GM12878 (cell line): ENCODE measurements at regions not wholly inside any gene's neighbourhood (a gene's known extent, or its start where the extent isn't known, plus 50 kb on each side); places are given as distances from the start of the nearest gene placed in this dataset.

Experiments
- ATAC-seq: fragments of 200-7000 bp; cut with Tn5 transposase; 3 replicates; pipeline ENCODE4 v1.9.1; 2020; ENCODE audit warnings: mild to moderate bottlenecking, moderate library complexity
- BruUV-seq: library from RNA; stranded (reverse); fragments of 400-500 nt; replicated peaks from 2 replicates; lab custom pipeline; 2021; lab: Mats Ljungman, UMichigan
- CTCF ChIA-PET: fragments of 300-600 bp; sonication (Branson Sonifier 250); formaldehyde crosslinking; extraction: SDS; loops from one replicate; lab custom pipeline; 2021; ENCODE audit warnings: inconsistent platforms; lab: Yijun Ruan, JAX
- POLR2A ChIA-PET: fragments of 350-600 bp; formaldehyde crosslinking; extraction: SDS; loops from one replicate; lab custom pipeline; 2021; ENCODE audit warnings: inconsistent platforms; lab: Charles Lee
- RAD21 ChIA-PET: fragments of 300-600 bp; sonication (Branson Sonifier 250); formaldehyde crosslinking; loops from one replicate; lab custom pipeline; 2023; ENCODE audit warnings: antibody characterized with exemption; ENCODE audit not compliant: unreplicated experiment; lab: Charles Lee
- SMC1A ChIA-PET: fragments of 300-600 bp; sonication (Branson Sonifier 250); formaldehyde crosslinking; loops from one replicate; lab custom pipeline; 2023; ENCODE audit not compliant: unreplicated experiment, uncharacterized antibody; lab: Charles Lee
- DNase-seq: peaks from one replicate; pipeline ENCODE4 v3.0.0-alpha.2; 2011; ENCODE audit warnings: low read depth, low spot score
- FAIRE-seq: peaks from 3 replicates; lab custom pipeline; 2011; peaks lifted over from hg19 to GRCh38; lab: Jason Lieb, UNC
- H2AFZ ChIP-seq: 2 replicates; pipeline ENCODE4 v1.6.0; 2011; ENCODE audit warnings: low read depth, low read length, control low read depth; ENCODE audit not compliant: control insufficient read depth
- H3K27ac ChIP-seq: 2 replicates; pipeline ENCODE4 v1.5.1; 2011; ENCODE audit warnings: control low read depth; ENCODE audit not compliant: control insufficient read depth, insufficient read depth
- H3K27me3 ChIP-seq, 2 experiments: replicated peaks in 1 of 2; 2 replicates each; pipeline versions ENCODE4 v1.6.0 to v1.6.1; 2011; ENCODE audit warnings: low read length in 1 of 2; ENCODE audit not compliant: control insufficient read depth in 2 of 2, insufficient read depth in 2 of 2
- H3K36me3 ChIP-seq, 2 experiments: 2 replicates each; pipeline ENCODE4 v1.5.1; 2011; ENCODE audit warnings: low read length in 1 of 2; ENCODE audit not compliant: control insufficient read depth in 2 of 2, insufficient read depth in 2 of 2
- H3K4me1 ChIP-seq: 2 replicates; pipeline ENCODE4 v1.6.1; 2011; ENCODE audit warnings: mild to moderate bottlenecking, low read length, moderate library complexity, mixed read lengths; ENCODE audit not compliant: control insufficient read depth, insufficient read depth
- H3K4me2 ChIP-seq: 2 replicates; pipeline ENCODE4 v1.6.0; 2011; ENCODE audit warnings: control low read depth; ENCODE audit not compliant: control insufficient read depth, insufficient read depth
- H3K4me3 ChIP-seq: fragments of 200-600 bp; sonication (generic); 2 replicates; pipeline ENCODE4 v1.5.1; 2016
- H3K79me2 ChIP-seq: 2 replicates; pipeline ENCODE4 v1.6.0; 2011; ENCODE audit warnings: low read length; ENCODE audit not compliant: control insufficient read depth, insufficient read depth
- H3K9ac ChIP-seq: 2 replicates; pipeline ENCODE4 v1.8.0; 2011; ENCODE audit warnings: low read length, control low read depth, mixed read lengths; ENCODE audit not compliant: control insufficient read depth, insufficient read depth
- H3K9me3 ChIP-seq: replicated peaks from 3 replicates; pipeline ENCODE4 v1.5.1; 2011; ENCODE audit warnings: mild to moderate bottlenecking, low read length; ENCODE audit not compliant: control insufficient read depth, insufficient read depth
- H4K20me1 ChIP-seq: 2 replicates; pipeline ENCODE4 v1.6.0; 2011; ENCODE audit not compliant: control insufficient read depth, insufficient read depth
- CEBPB ChIP-seq, 2 experiments: fragments of 150-350 bp in 1 of 2; IDR thresholded peaks; 2 replicates each; pipeline ENCODE4 v1.6.1; 2012 to 2014; ENCODE audit warnings: low read depth in 2 of 2, low read length in 2 of 2, borderline replicate concordance in 1 of 2, inconsistent platforms in 1 of 2
- CREM ChIP-seq: IDR thresholded peaks from 2 replicates; pipeline ENCODE4 v1.6.1; 2014; ENCODE audit warnings: antibody characterized with exemption, low read depth
- E4F1 ChIP-seq: fragments of 450-650 bp; IDR thresholded peaks from 2 replicates; pipeline ENCODE4 v1.6.1; 2018; ENCODE audit warnings: borderline replicate concordance, mild to moderate bottlenecking; ENCODE audit not compliant: partially characterized antibody
- FOS ChIP-seq: IDR thresholded peaks from 3 replicates; pipeline ENCODE4 v1.6.1; 2011; ENCODE audit warnings: borderline replicate concordance; ENCODE audit not compliant: insufficient read length; ENCODE audit errors: extremely low read depth
- FOXM1 ChIP-seq: IDR thresholded peaks from 2 replicates; pipeline ENCODE4 v1.6.1; 2012; ENCODE audit warnings: low read depth, mild to moderate bottlenecking, inconsistent platforms, low read length, moderate library complexity
- KLF5 ChIP-seq: fragments of 450-650 bp; IDR thresholded peaks from 2 replicates; pipeline ENCODE4 v1.6.1; 2014; ENCODE audit warnings: mild to moderate bottlenecking; ENCODE audit not compliant: partially characterized antibody
- NFIC ChIP-seq: IDR thresholded peaks from 2 replicates; pipeline ENCODE4 v1.6.1; 2012; ENCODE audit warnings: low read depth, mild to moderate bottlenecking, inconsistent platforms, low read length, moderate library complexity
- NFXL1 ChIP-seq: fragments of 450-650 bp; IDR thresholded peaks from 2 replicates; pipeline ENCODE4 v1.6.1; 2017; ENCODE audit warnings: antibody characterized with exemption, mild to moderate bottlenecking, borderline replicate concordance
- POU2F2 ChIP-seq: IDR thresholded peaks from 3 replicates; pipeline ENCODE4 v1.6.1; 2011; ENCODE audit warnings: low read depth, mild to moderate bottlenecking, low read length, borderline replicate concordance
- RELA ChIP-seq: fragments of 450-650 bp; IDR thresholded peaks from 2 replicates; pipeline ENCODE4 v1.8.0; 2014; ENCODE audit warnings: borderline replicate concordance; ENCODE audit not compliant: partially characterized antibody
- RUNX3 ChIP-seq: IDR thresholded peaks from 2 replicates; pipeline ENCODE4 v1.6.1; 2012; ENCODE audit warnings: low read length, inconsistent platforms
- SKIL ChIP-seq: fragments of 450-650 bp; IDR thresholded peaks from 2 replicates; pipeline ENCODE4 v1.6.1; 2017; ENCODE audit warnings: mild to moderate bottlenecking, low read depth, inconsistent platforms; ENCODE audit not compliant: poor library complexity, severe bottlenecking
- USF1 ChIP-seq: IDR thresholded peaks from 2 replicates; pipeline ENCODE4 v1.6.1; 2011; ENCODE audit warnings: borderline replicate concordance, low read depth, mild to moderate bottlenecking, moderate library complexity, mixed read lengths, low read length; ENCODE audit not compliant: insufficient read depth; ENCODE audit errors: extremely low read length
- USF2 ChIP-seq: IDR thresholded peaks from 2 replicates; pipeline ENCODE4 v1.6.1; 2011; ENCODE audit warnings: low read depth, low read length, improper control_type of control experiment, borderline replicate concordance
- ZBTB4 ChIP-seq: fragments of 450-650 bp; formaldehyde crosslinking; IDR thresholded peaks from 2 replicates; pipeline ENCODE4 v1.4.0; 2022; ENCODE audit warnings: mild to moderate bottlenecking, moderate library complexity
- WGBS: methylation state at CpG from one replicate; pipeline ENCODE4 v1.1.6; 2016; ENCODE audit warnings: low lambda C conversion rate; ENCODE audit not compliant: insufficient replicate concordance, insufficient coverage; ENCODE audit errors: missing lambda C conversion rate; 5-methylcytosine and 5-hydroxymethylcytosine counted together
- in situ Hi-C: fragments of 300-500 bp; cut with MboI; formaldehyde crosslinking; loops from 9 replicates; pipeline ENCODE4 v1.14.3; 2018; ENCODE audit warnings: mixed read lengths
- intact Hi-C: fragments of 100-400 bp; cut with micrococcal nuclease; formaldehyde crosslinking; loops from one replicate; pipeline ENCODE4 v1.14.2; 2022; ENCODE audit not compliant: unreplicated experiment

- H3K27me3 ChIP-seq = no peaks in the 10 kb centered on the region
Measured at GRCh38 chr1:209326831-209327230, 256.7 kb upstream of the CAMK1G start.

More at GRCh38 chr1:209326831-209327230, 256.7 kb upstream of the CAMK1G start:
- Histone ChIP-seq H3K4me3 (no peak overlapping the region), H3K9me3 (no peaks in the 10 kb centered on the region), H3K79me2 (no peaks in the 10 kb centered on the region)
- no peak for ATAC-seq
- no peak for DNase-seq
- no TSS peak for BruUV-seq
- SMC1A ChIA-PET = no interaction called here
- WGBS = 42% methylated on average over 7 of the region's 7 CpGs
- no peak for FAIRE-seq
- in situ Hi-C loops = no loop called here
- TF ChIP-seq CEBPB (IDR thresholded peaks at IDR 0.05; ENCODE audit: borderline replicate concordance in 1 of 2, low read depth in 2 of 2, low read length in 2 of 2) = no peak
- TF ChIP-seq KLF5 = no peak
- TF ChIP-seq NFIC = no peak
- no peak for TF ChIP-seq SKIL
- TF ChIP-seq USF2 = no peak
- TF ChIP-seq RUNX3 = no peak
- TF ChIP-seq FOXM1 = no peak
- no peak for TF ChIP-seq POU2F2
- TF ChIP-seq USF1 = no peak
- TF ChIP-seq RELA = no peak
- TF ChIP-seq FOS = no peak
- no peak for TF ChIP-seq E4F1
- no peak for TF ChIP-seq NFXL1
- no peak for TF ChIP-seq ZBTB4 (CRISPR knock-in tag)
- TF ChIP-seq CREM = no peak
- TF ChIP-seq, all 136 proteins: peak for 0
- Histone ChIP-seq H3K4me1 (no peaks in the 10 kb centered on the region), H4K20me1 (no peaks in the 10 kb centered on the region), H3K9ac (no peak overlapping the region), H3K36me3 (no peaks in the 10 kb centered on the region), H3K4me2 (no peak overlapping the region), H2AFZ (no peak overlapping the region), H3K27ac (no peak overlapping the region)
- ChIA-PET POLR2A (no interaction called here), CTCF (interaction anchor here (1.5 to 2.4 kb wide), 2 partner anchors 8 to 32 kb away, joined by 3 to 10 read pairs; no protein-coding TSS in a partner anchor), RAD21 (no interaction called here)
- intact Hi-C loops = no loop called here
